ENCODE measurements at regions not wholly inside any gene's neighbourhood (a gene's known extent, or its start where the extent isn't known, plus 50 kb on each side); places are given as distances from the start of the nearest gene placed in this dataset.
"Not testable (repeated sequence)": the region's sequence is repeated elsewhere in the genome, so short reads cannot be mapped to it uniquely, and the experiment has no call there.

DNA sequence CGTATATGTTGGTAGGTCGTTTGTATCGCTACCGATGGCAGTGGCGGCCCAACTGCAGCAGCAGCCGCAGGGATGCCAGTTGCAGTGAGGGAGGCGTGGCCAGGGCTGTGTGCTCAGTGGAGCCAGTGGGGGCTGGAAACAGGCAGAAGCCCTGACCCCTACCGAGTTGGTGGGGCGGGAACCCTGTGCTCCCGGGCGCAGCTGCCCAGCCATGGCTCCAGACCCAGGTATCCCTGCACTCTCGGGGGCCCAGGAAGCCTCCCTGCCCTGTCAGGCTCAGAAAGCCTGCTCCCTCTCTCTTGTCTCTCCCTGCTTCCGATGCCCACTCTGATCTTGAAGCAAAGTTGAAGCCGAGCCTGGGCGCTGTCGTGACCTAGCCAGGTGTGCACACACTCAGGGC lies 78.6 kb upstream of the ITGB1 start:
- DNase-seq (ENCODE audit: low spot score), result no peak

DNA sequence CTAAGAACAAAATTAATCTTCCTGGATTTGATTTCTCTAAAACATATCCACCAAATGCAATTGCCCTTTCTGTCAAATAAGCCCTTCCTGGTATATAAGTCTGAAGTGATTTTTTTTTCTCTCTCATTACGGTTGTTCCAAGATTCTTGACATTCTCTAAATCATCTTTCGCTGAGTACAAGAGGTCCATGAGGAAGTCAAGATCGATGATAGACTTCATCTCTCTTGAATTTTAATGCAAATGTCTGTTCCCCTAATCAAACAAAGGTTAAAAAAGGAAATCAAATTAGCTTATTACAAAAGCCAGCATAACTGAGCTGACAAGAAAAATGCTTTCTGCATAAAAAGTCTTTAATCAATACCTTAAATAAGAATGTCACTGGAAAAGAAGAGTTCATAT lies 77.4 kb upstream of the ITGB1 start:
- no peak for DNase-seq (ENCODE audit: low spot score)

GRCh38 chr10:33034931-33035330 lies 76.9 kb upstream of the ITGB1 start:
- no peak for DNase-seq (ENCODE audit: low spot score)

- no peak for DNase-seq (ENCODE audit: low spot score)
Observed at GRCh38 chr10:33032654-33033151, 74.7 kb upstream of the ITGB1 start.

DNA sequence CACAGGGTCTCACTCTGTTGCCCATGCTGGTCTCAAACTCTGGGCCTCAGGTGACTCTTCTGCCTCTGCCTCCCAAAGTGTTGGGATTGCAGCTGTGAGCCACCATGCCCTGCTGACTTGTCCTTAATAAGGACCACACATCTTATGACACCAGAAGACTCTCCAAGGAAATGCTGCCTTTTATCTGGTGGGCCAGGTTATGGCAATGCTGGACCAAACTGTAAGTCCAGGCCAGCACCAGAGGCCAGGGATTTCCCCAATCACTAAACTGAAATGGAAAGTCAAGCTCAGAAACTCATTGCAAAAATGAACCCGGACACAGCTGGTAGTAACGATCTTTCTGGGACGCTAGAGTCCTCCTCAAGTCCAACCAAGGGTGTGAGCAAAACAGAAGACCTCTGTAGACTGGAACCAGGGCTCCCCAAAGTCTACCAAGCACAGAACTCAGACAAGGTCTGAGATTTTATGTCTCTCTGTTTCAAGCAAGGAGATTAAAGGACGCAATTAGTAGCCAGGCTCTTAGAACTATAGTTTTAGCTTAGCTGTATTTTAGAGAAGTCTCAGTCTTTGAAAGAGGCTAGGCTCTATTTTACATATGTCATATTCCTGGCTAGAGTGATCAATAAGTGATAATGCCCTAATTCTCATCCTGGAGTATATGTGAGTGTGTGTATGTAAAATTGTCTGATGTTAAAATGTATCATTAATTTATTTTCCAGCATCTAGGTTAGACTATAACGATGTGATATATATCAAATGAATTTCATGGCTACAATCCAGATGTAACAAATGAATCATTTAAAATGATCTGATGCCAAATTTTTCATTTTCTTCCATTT lies 74.0 kb upstream of the ITGB1 start:
- no peak for DNase-seq (ENCODE audit: low spot score)

DNA sequence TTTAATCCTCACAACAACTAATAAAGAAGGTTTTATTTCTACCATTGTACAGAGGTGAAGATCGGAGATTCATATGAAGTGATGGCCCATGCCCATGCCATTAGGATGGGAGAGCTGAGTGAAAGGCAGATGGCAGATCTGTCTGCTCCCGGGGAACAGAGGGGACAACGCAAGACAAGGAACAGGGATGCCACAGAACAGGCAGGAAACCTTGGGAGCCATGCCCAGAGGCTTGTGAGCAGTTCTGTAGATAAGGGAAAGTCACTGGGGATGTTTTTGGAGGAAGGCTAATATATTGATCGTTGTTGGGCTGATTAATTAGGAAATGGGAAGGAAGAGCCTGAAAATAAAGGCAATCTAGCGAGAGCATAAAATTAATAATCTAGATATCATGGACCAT lies 73.1 kb upstream of the ITGB1 start:
- DNase-seq (ENCODE audit: low spot score), result no peak

DNA sequence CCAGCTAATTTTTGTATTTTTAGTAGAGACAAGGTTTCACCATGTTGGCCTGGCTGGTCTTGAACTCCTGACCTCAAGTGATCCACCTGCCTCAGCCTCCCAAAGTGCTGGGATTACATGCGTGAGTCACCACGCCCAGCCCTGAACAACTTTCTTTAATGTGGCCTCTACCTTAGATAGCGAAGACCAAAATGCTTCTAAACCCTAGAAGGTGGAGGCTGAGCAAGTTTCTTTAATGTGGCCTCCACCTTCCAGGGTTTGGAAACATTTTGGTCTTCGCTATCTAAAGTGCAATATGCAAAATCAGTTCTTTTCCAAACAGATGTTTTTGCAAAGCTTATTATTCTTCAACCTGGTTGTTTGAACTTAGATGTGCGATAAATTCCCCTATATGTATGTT lies 70.5 kb upstream of the ITGB1 start:
- not testable (repeated sequence) for DNase-seq (ENCODE audit: low spot score)

- no peak for DNase-seq (ENCODE audit: low spot score)
Observed at GRCh38 chr10:33027088-33027487, 69.1 kb upstream of the ITGB1 start.

GRCh38 chr10:33026422-33026821 lies 68.4 kb upstream of the ITGB1 start:
- DNase-seq (ENCODE audit: low spot score), result no peak

- no peak for DNase-seq (ENCODE audit: low spot score)
Observed at GRCh38 chr10:33025910-33026309, 67.9 kb upstream of the ITGB1 start.

DNA sequence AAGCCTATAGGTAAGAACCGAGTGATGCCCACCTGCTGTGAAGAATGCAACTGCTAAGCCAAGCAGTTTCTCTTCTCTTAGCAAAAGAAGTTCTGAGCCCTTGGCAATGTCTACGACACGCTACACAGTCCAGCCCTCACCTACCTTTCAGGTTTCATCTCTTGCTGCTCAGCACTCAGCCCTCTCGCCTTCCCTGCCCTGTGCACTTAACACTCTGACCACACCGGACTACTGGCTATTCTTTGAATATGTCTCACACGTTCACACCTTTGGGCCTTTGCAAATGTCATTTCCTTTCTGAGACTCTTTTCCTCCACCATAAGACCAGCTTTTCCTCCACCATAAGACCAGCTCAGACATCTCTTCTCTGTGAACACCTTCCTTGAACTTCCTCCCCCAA lies 67.0 kb upstream of the ITGB1 start:
- DNase-seq (ENCODE audit: low spot score), result no peak

DNA sequence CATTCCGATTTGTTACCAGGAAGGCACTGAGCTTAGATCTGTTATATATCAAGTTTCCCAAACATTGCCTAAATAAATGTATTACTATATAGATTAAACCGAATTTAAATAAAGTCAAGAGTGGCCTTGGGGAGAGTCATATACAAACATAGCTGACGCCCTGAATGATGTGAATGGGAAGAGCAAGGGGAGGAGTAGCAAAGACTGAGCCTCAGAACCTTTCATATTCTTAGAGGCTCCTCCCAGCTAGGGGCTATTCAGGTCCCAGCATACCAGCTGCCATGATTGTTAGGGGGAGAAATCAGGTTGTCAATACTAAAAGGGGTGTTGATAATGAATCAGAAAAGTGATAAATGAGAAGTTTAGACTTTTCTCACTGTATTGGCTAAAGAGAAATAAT lies 64.7 kb upstream of the ITGB1 start:
- no peak for DNase-seq (ENCODE audit: low spot score)

DNA sequence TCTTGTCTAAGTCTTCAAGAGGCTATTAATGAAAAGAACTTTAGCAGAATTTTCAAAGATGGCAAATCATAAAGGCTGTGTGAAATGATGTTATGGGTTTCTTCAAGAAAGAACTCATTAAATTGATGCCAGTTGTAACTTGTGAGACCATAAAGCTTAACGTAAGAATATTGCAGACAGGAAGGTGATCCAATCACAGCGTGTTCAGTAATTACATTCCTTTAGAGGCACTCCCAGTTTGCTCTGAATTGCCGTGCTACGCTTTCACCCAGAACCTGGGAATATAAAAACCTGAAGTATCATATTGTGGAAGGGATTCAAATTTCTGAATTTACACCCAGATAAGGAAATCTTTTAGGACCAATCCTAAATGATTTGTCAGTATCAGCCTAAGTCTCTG lies 64.1 kb upstream of the ITGB1 start:
- DNase-seq (ENCODE audit: low spot score), result no peak

GRCh38 chr10:33016988-33017387 lies 59.0 kb upstream of the ITGB1 start:
- no peak for DNase-seq (ENCODE audit: low spot score)

DNA sequence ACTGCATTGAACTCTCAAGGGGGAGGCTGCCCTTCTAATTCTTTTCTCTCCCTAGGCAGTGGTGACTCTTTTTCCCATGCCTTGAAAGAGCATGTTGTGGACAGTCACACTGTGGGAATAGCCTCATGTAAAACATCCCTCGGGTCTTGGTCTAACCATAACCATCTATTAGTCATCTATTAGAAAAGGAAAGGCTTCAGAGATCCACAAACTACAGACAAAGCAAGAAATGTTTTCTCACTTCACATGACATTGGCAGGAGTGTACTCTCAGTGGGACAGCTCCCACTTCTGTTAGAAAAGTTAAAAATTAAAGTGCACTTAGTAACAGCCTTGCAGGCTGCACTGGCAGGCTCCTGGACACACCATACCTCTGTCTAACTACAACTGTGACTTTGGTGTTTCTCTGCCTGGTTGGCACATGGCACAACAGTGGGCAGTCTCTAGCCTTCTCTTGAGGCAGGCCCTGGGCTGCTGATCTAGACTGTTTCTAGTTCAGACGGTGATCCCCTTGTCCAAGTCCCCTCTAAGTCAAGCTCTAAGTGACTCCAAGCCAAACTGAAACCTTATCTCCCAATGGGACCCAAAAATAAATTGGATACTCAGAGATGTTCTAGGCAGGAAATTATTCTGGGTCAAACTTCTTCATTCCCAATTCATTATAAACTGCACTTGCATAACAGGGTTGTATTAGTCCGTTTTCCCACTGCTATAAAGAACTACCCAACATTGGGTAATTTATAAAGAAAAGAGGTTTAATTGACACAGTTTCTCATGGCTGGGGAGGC lies 57.9 kb upstream of the ITGB1 start:
- DNase-seq (ENCODE audit: low spot score), result no peak

GRCh38 chr10:33013331-33013730 lies 55.3 kb upstream of the ITGB1 start:
- not testable (repeated sequence) for DNase-seq (ENCODE audit: low spot score)

DNA sequence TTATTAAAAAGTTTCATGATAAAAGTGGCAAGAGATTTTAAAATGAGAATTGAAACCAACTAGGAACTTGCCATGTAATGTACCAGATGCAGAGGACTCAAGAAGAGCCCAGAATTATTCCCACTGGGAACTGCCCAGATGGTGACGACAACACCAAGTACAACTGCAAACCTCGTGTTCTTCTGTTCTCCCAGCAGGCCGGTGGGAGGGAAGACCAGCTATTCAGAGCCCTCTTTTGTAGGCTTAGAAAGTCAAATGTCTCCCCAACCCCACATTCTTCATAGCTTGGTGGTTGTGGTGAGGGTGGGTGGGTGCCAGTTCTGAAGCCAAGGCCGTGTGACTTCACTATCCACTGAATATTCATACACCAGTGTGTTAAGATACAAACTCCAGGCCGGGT lies 54.3 kb upstream of the ITGB1 start:
- DNase-seq (ENCODE audit: low spot score), result no peak

DNA sequence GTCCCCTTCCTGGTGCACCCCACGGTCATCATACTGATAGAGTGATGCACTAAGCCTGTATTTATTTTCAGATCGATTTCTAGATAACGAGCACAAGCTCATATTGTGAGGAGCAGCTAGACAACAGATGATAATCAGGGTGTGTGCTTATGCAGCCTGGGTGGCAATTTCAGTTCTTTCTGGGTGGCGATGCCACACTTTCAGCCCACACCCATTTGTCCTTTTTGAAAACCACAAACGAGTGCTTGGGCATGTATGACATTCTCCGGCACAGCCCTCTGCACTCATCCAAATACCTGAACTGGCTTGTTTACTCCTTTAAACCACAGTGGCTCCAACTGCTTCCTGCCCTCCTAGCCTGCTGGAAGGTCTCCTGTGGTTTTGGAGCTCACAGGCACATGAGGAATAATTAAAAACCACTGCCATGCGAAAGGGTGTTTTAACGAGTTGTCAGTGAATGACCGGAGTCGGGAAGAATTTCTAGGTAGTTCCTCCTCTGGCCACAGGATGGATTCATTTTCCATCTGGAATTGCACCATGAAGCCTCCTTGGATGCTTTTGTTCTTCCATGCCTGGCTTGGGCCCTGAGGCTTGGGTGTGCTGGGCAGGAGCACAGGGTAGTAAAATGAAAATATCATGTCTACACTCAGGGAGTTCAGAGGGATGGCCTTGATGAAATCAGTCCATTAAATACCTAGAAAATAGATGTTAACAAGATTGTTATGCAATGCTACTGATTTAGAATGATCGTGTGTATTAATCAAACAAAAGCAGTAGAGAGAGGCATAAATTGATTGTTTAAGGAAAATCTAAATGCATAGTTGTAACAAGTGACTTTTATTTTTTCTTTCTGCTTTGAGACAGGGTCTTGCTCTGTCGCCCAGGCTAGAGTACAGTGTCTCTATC lies 52.4 kb upstream of the ITGB1 start:
- DNase-seq (ENCODE audit: low spot score), result peak; percentile 31

- no peak for DNase-seq (ENCODE audit: low spot score)
Observed at GRCh38 chr10:33009244-33010131, 51.5 kb upstream of the ITGB1 start.

DNA sequence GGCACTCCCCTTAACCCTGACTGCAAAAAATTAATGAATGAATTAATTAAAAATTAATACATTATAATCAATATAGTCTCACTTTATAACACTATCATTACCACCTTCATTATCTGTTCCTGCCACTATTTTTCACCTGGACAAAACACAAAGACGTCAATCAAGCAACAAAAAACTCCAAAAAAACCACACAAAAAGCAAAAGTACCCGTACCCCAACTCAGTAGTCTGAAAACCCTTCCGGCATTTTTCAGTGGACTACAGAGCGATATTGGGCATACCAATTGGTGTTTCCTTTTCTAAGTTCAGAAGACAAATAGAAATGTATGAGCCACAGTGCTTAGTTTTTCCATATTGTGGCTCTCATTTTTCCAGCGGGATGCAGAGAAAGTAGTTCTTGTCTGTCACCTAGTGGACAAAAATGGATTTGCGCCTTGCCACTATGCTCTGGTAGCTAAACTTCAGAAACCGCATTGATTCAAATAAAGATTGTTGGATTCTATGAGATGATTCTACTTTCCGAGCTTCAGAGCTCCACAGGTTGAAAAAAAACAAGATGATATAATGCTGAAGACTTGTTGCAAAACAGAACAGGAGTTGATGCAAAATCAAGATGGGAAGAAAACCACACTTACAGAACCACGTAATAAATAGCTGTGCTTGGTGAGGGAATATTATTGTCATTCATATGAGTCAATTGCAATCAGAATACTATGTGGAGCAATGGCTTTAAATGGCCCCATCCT lies 50.6 kb upstream of the ITGB1 start:
- peak; percentile 60 for DNase-seq (ENCODE audit: low spot score)
